ENCODE measurements at regions not wholly inside any gene's neighbourhood (a gene's known extent, or its start where the extent isn't known, plus 50 kb on each side); places are given as distances from the start of the nearest gene placed in this dataset.

DNA sequence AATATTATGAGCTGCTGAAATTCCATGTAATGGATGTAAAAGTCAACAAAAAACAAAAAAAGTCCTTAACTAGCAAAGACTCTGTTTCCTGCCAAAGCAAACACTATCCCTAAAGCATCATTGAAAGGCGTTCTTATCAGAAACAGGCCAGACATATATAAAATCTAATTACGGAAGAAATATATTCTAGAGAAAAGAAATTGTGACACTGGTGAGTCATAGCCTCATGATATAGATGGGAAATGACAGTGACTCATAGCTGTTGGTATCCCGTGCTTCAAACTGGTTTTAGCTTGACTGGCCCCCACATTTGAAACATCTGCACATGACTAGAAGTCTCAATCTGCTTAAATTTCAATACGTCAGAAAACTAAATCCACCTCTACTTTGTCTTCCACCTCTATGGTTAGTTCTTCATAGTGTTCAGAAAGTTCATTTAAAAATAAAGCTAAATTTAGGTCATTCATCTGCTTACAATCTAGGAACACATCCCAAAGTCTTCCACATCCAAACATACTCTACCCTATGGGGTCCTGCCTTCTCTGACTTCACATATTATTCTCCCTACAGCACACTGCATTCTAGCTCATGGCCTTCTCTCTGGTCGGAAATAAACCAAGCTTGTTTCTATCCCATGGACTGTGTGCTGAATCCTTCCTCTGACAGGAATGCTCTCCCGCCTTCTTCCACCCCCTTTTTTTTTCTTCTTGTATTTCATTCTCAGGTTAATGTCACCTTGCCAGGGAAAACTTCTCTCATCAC, 456.3 kb upstream of the ARRDC4 start:
- DNase-seq (ENCODE audit: low spot score) = no peak
- ATAC-seq (ENCODE audit: low read depth) = peak; percentile 83
- no peaks in the 10 kb centered on the region for H3K27me3 ChIP-seq (ENCODE audit: insufficient read depth, poor library complexity, severe bottlenecking)
- peak overlapping the region; percentile 58 for H3K27ac ChIP-seq (ENCODE audit: poor library complexity, severe bottlenecking)
- no peaks in the 10 kb centered on the region for H3K9me3 ChIP-seq (ENCODE audit: severe bottlenecking)
- H3K4me1 ChIP-seq (ENCODE audit: insufficient read depth, poor library complexity, severe bottlenecking) = peaks cover 24% of the 10 kb centered on the region
- no peaks in the 10 kb centered on the region for H3K36me3 ChIP-seq (ENCODE audit: low read depth)
- TF ChIP-seq, protein P1, sequence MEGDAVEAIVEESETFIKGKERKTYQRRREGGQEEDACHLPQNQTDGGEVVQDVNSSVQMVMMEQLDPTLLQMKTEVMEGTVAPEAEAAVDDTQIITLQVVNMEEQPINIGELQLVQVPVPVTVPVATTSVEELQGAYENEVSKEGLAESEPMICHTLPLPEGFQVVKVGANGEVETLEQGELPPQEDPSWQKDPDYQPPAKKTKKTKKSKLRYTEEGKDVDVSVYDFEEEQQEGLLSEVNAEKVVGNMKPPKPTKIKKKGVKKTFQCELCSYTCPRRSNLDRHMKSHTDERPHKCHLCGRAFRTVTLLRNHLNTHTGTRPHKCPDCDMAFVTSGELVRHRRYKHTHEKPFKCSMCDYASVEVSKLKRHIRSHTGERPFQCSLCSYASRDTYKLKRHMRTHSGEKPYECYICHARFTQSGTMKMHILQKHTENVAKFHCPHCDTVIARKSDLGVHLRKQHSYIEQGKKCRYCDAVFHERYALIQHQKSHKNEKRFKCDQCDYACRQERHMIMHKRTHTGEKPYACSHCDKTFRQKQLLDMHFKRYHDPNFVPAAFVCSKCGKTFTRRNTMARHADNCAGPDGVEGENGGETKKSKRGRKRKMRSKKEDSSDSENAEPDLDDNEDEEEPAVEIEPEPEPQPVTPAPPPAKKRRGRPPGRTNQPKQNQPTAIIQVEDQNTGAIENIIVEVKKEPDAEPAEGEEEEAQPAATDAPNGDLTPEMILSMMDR (IDR thresholded peaks at IDR 0.05; ENCODE audit: poor library complexity, severe bottlenecking) = no peak
- no peak overlapping the region for H3K4me3 ChIP-seq (ENCODE audit: severe bottlenecking)

DNA sequence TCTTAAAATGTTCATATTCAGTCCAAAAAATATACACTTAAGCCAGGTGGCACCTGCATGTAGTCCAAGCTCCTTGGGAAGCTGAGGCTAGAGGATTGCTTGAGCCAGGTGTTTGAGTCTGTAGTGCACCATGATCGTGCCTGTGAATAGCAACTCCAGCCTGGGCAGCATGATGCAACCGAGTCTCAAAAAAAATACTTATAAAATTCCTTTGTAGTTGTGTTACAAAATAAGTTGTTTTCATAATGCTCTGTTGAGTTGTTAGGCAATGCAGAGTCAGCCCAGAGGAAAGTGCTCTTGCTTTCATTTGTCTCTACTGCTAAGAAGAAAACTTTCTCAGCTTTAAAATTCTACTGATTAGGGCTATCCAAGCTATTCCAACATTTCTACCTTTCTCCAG, 442.8 kb upstream of the ARRDC4 start:
- Histone ChIP-seq H3K9me3 (ENCODE audit: severe bottlenecking) (no peaks in the 10 kb centered on the region), H3K4me3 (ENCODE audit: severe bottlenecking) (no peak overlapping the region), H3K4me1 (ENCODE audit: insufficient read depth, poor library complexity, severe bottlenecking) (no peaks in the 10 kb centered on the region), H3K27me3 (ENCODE audit: insufficient read depth, poor library complexity, severe bottlenecking) (peaks cover 3% of the 10 kb centered on the region), H3K36me3 (ENCODE audit: low read depth) (no peaks in the 10 kb centered on the region), H3K27ac (ENCODE audit: poor library complexity, severe bottlenecking) (no peak overlapping the region)
- TF ChIP-seq, protein P1 (IDR thresholded peaks at IDR 0.05; ENCODE audit: poor library complexity, severe bottlenecking) = no peak
- ATAC-seq (ENCODE audit: low read depth) (no peak), DNase-seq (ENCODE audit: low spot score) (no peak)

DNA sequence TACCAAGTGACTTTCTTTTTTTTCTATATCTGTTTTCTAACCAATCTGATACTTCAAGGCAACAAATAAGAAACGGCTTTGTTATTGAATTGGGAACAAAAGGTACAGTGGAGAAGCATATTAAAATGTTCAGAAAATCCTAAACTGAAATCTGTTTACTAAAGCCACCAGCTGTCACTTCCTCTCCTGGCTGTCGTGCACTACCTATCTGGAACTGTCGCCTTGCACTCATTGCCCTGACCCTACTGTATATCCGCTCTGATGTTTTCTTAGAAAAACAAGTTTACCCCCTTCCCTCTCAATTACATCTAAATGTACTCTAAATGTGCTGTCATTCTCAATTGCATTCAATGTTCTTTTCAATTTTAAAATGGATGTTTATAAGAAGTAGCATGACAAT, 439.8 kb upstream of the ARRDC4 start:
- Histone ChIP-seq H3K4me3 (ENCODE audit: severe bottlenecking) (no peak overlapping the region), H3K9me3 (ENCODE audit: severe bottlenecking) (no peaks in the 10 kb centered on the region), H3K36me3 (ENCODE audit: low read depth) (no peaks in the 10 kb centered on the region), H3K4me1 (ENCODE audit: insufficient read depth, poor library complexity, severe bottlenecking) (no peaks in the 10 kb centered on the region), H3K27me3 (ENCODE audit: insufficient read depth, poor library complexity, severe bottlenecking) (no peaks in the 10 kb centered on the region), H3K27ac (ENCODE audit: poor library complexity, severe bottlenecking) (no peak overlapping the region)
- ATAC-seq (ENCODE audit: low read depth) = no peak
- DNase-seq (ENCODE audit: low spot score) = no peak
- TF ChIP-seq, protein P1 (IDR thresholded peaks at IDR 0.05; ENCODE audit: poor library complexity, severe bottlenecking) = no peak

DNA sequence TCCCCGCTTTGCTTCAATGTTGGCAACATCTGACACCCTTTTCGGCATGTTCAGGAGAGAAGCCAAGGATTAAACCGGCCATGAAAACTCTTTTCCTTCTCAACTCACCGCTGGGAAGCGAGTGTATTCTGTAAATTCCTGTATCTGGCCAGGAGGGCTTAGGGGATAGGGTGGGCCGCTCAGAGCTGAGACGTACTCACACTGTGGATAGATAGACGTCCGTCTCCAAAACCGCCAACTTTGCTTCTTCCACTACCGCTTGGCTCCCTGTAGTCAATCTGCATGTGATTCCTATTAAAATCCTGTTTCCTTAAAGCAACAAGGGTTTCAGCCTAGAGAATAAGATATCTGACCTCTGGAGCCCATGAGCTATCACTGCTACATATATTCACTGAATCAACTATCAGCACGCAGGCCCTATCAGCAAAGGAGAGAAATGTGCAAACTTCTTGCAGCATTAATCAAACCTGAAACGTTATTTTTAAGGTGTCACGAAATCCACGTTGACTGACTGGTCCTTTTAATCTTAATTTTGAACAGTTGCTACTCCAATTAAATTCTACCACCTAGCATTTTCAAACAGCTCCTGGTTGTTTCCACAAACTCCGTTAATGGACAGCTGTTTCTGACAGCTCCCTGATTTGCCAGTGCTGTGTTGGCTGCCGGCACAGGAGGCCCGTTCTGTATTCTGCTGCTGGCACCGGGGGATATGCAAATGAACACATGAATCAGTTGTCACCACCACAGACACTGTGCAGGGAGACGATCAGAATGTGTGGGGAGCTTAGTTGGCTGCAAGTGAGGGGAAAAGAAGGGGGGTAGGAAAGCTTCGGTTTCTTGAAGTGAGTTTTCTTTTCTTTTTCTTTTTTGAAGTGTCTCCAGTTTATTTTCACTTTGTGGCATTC, 438.9 kb upstream of the ARRDC4 start:
- DNase-seq (ENCODE audit: low spot score) (no peak), ATAC-seq (ENCODE audit: low read depth) (no peak)
- Histone ChIP-seq H3K9me3 (ENCODE audit: severe bottlenecking) (no peaks in the 10 kb centered on the region), H3K27ac (ENCODE audit: poor library complexity, severe bottlenecking) (no peak overlapping the region), H3K36me3 (ENCODE audit: low read depth) (no peaks in the 10 kb centered on the region), H3K4me1 (ENCODE audit: insufficient read depth, poor library complexity, severe bottlenecking) (no peaks in the 10 kb centered on the region), H3K27me3 (ENCODE audit: insufficient read depth, poor library complexity, severe bottlenecking) (no peaks in the 10 kb centered on the region), H3K4me3 (ENCODE audit: severe bottlenecking) (no peak overlapping the region)
- TF ChIP-seq, protein P1 (IDR thresholded peaks at IDR 0.05; ENCODE audit: poor library complexity, severe bottlenecking) = no peak
